Activated CD8-positive, alpha-beta memory T cell treated with anti-CD3 and anti-CD28 coated beads, Interleukin-2, amount 10 ng/mL, durations not matched to agents 7 days and 5 days (primary cell): ENCODE measurements at regions not wholly inside any gene's neighbourhood (a gene's known extent, or its start where the extent isn't known, plus 50 kb on each side); places are given as distances from the start of the nearest gene placed in this dataset.
"Not testable (repeated sequence)": the region's sequence is repeated elsewhere in the genome, so short reads cannot be mapped to it uniquely, and the experiment has no call there.

Source experiments
- ATAC-seq: fragments of 150-1000 bp; cut with Tn5 transposase; one replicate; pipeline ENCODE4 v1.10.0; 2021; ENCODE audit warnings: moderate library complexity
- CTCF ChIA-PET: fragments of 350-600 bp; sonication (Branson Sonifier 250); formaldehyde crosslinking; loops from one replicate; lab custom pipeline; 2021; ENCODE audit warnings: antibody characterized with exemption; lab: Charles Lee
- DNase-seq: peaks from one replicate; pipeline ENCODE4 v3.0.0-alpha.2; 2020
- H3K27ac Mint-ChIP-seq: one replicate; pipeline ENCODE4 v1.8.0; 2021; ENCODE audit warnings: mild to moderate bottlenecking, mixed read lengths
- H3K27me3 Mint-ChIP-seq: one replicate; pipeline ENCODE4 v1.8.0; 2021; ENCODE audit warnings: mixed read lengths
- H3K36me3 Mint-ChIP-seq: one replicate; pipeline ENCODE4 v1.8.0; 2021; ENCODE audit warnings: mild to moderate bottlenecking, mixed read lengths
- H3K4me1 Mint-ChIP-seq: one replicate; pipeline ENCODE4 v1.8.0; 2021; ENCODE audit warnings: mixed read lengths
- H3K4me3 Mint-ChIP-seq: one replicate; pipeline ENCODE4 v1.8.0; 2021; ENCODE audit warnings: mild to moderate bottlenecking, moderate library complexity, mixed read lengths
- H3K9me3 Mint-ChIP-seq: one replicate; pipeline ENCODE4 v1.8.0; 2022; ENCODE audit warnings: low read depth, mixed read lengths

- CTCF ChIA-PET = no interaction called here
- H3K9me3 Mint-ChIP-seq = no peaks in the 10 kb centered on the region
- H3K4me1 Mint-ChIP-seq = peaks cover 11% of the 10 kb centered on the region
- peaks cover 2% of the 10 kb centered on the region for H3K27me3 Mint-ChIP-seq
- H3K36me3 Mint-ChIP-seq = no peaks in the 10 kb centered on the region
- H3K4me3 Mint-ChIP-seq = no peak overlapping the region
- ATAC-seq = no peak
- DNase-seq = no peak
- no peak overlapping the region for H3K27ac Mint-ChIP-seq
These were observed 124.8 kb upstream of the EOLA2 start for GRCh38 chrX:150063138-150063518.

GRCh38 chrX:150063674-150064073 is 125.4 kb upstream of the EOLA2 start:
- Mint-ChIP-seq H3K27me3 (peaks cover 2% of the 10 kb centered on the region), H3K36me3 (no peaks in the 10 kb centered on the region), H3K27ac (no peak overlapping the region), H3K9me3 (no peaks in the 10 kb centered on the region), H3K4me1 (peaks cover 11% of the 10 kb centered on the region), H3K4me3 (no peak overlapping the region)
- CTCF ChIA-PET = no interaction called here
- DNase-seq = no peak
- ATAC-seq = no peak

- DNase-seq (no peak), ATAC-seq (no peak)
- Mint-ChIP-seq H3K36me3 (no peaks in the 10 kb centered on the region), H3K9me3 (no peaks in the 10 kb centered on the region), H3K27me3 (peaks cover 13% of the 10 kb centered on the region), H3K4me3 (no peak overlapping the region), H3K4me1 (no peaks in the 10 kb centered on the region), H3K27ac (no peak overlapping the region)
- CTCF ChIA-PET = no interaction called here
These were observed 135.9 kb upstream of the EOLA2 start for GRCh38 chrX:150074175-150074574.

GRCh38 chrX:150080497-150080896 is 142.2 kb upstream of the EOLA2 start:
- DNase-seq (no peak), ATAC-seq (no peak)
- no peak overlapping the region for H3K27ac Mint-ChIP-seq
- no peaks in the 10 kb centered on the region for H3K36me3 Mint-ChIP-seq
- peaks cover 5% of the 10 kb centered on the region for H3K27me3 Mint-ChIP-seq
- H3K4me1 Mint-ChIP-seq = no peaks in the 10 kb centered on the region
- CTCF ChIA-PET = no interaction called here
- no peak overlapping the region for H3K4me3 Mint-ChIP-seq
- no peaks in the 10 kb centered on the region for H3K9me3 Mint-ChIP-seq

GRCh38 chrX:150081076-150081475 is 142.8 kb upstream of the EOLA2 start:
- Mint-ChIP-seq H3K4me3 (no peak overlapping the region), H3K27me3 (peaks cover 4% of the 10 kb centered on the region), H3K4me1 (no peaks in the 10 kb centered on the region), H3K27ac (no peak overlapping the region), H3K9me3 (no peaks in the 10 kb centered on the region), H3K36me3 (no peaks in the 10 kb centered on the region)
- CTCF ChIA-PET = no interaction called here
- no peak for DNase-seq
- ATAC-seq = no peak

GRCh38 chrX:150084496-150085229 is 146.4 kb upstream of the EOLA2 start:
- no peaks in the 10 kb centered on the region for H3K9me3 Mint-ChIP-seq
- ATAC-seq (no peak), DNase-seq (no peak)
- H3K4me1 Mint-ChIP-seq = no peaks in the 10 kb centered on the region
- CTCF ChIA-PET = no interaction called here
- no peak overlapping the region for H3K27ac Mint-ChIP-seq
- no peaks in the 10 kb centered on the region for H3K36me3 Mint-ChIP-seq
- H3K4me3 Mint-ChIP-seq = no peak overlapping the region
- no peaks in the 10 kb centered on the region for H3K27me3 Mint-ChIP-seq

GRCh38 chrX:150085881-150086280 is 147.6 kb upstream of the EOLA2 start:
- Mint-ChIP-seq H3K9me3 (no peaks in the 10 kb centered on the region), H3K36me3 (no peaks in the 10 kb centered on the region), H3K4me3 (no peak overlapping the region), H3K4me1 (no peaks in the 10 kb centered on the region), H3K27ac (no peak overlapping the region), H3K27me3 (no peaks in the 10 kb centered on the region)
- CTCF ChIA-PET = no interaction called here
- DNase-seq (no peak), ATAC-seq (no peak)

GRCh38 chrX:150086371-150086770 is 148.1 kb upstream of the EOLA2 start:
- no peaks in the 10 kb centered on the region for H3K27me3 Mint-ChIP-seq
- no peaks in the 10 kb centered on the region for H3K36me3 Mint-ChIP-seq
- no peaks in the 10 kb centered on the region for H3K4me1 Mint-ChIP-seq
- no peak overlapping the region for H3K4me3 Mint-ChIP-seq
- CTCF ChIA-PET = no interaction called here
- no peak overlapping the region for H3K27ac Mint-ChIP-seq
- DNase-seq (no peak), ATAC-seq (no peak)
- no peaks in the 10 kb centered on the region for H3K9me3 Mint-ChIP-seq

GRCh38 chrX:150087612-150088011 is 149.3 kb upstream of the EOLA2 start:
- H3K27me3 Mint-ChIP-seq = no peaks in the 10 kb centered on the region

GRCh38 chrX:150088042-150088441 is 149.8 kb upstream of the EOLA2 start:
- no peak for DNase-seq
- H3K4me3 Mint-ChIP-seq = no peak overlapping the region
- ATAC-seq = no peak
- H3K27ac Mint-ChIP-seq = no peak overlapping the region
- no peaks in the 10 kb centered on the region for H3K4me1 Mint-ChIP-seq
- no peaks in the 10 kb centered on the region for H3K36me3 Mint-ChIP-seq
- CTCF ChIA-PET = no interaction called here
- H3K9me3 Mint-ChIP-seq = no peaks in the 10 kb centered on the region
- no peaks in the 10 kb centered on the region for H3K27me3 Mint-ChIP-seq

More at GRCh38 chrX:150087612-150088011, 149.3 kb upstream of the EOLA2 start:
- H3K36me3 Mint-ChIP-seq = no peaks in the 10 kb centered on the region
- CTCF ChIA-PET = no interaction called here
- no peak overlapping the region for H3K4me3 Mint-ChIP-seq
- DNase-seq (no peak), ATAC-seq (no peak)
- no peaks in the 10 kb centered on the region for H3K4me1 Mint-ChIP-seq
- H3K27ac Mint-ChIP-seq = no peak overlapping the region
- H3K9me3 Mint-ChIP-seq = no peaks in the 10 kb centered on the region

- CTCF ChIA-PET = no interaction called here
- no peaks in the 10 kb centered on the region for H3K9me3 Mint-ChIP-seq
These were observed 150.7 kb upstream of the EOLA2 start for GRCh38 chrX:150088766-150089518.

GRCh38 chrX:150091300-150091699 is 153.0 kb upstream of the EOLA2 start:
- ATAC-seq, CTCF ChIA-PET, DNase-seq: not testable (repeated sequence)

More at GRCh38 chrX:150088766-150089518, 150.7 kb upstream of the EOLA2 start:
- Mint-ChIP-seq H3K4me1 (no peaks in the 10 kb centered on the region), H3K27ac (no peak overlapping the region), H3K27me3 (no peaks in the 10 kb centered on the region), H3K36me3 (no peaks in the 10 kb centered on the region), H3K4me3 (no peak overlapping the region)
- no peak for DNase-seq
- ATAC-seq = no peak

GRCh38 chrX:150092549-150092948 is 154.3 kb upstream of the EOLA2 start:
- ATAC-seq = no peak

More at GRCh38 chrX:150091300-150091699, 153.0 kb upstream of the EOLA2 start:
- H3K36me3 Mint-ChIP-seq, H3K4me1 Mint-ChIP-seq, H3K27me3 Mint-ChIP-seq, H3K27ac Mint-ChIP-seq, H3K4me3 Mint-ChIP-seq, H3K9me3 Mint-ChIP-seq: not testable (repeated sequence)

GRCh38 chrX:150094375-150094774 is 156.1 kb upstream of the EOLA2 start:
- Mint-ChIP-seq H3K27me3 (peaks cover 3% of the 10 kb centered on the region), H3K4me3 (no peak overlapping the region), H3K9me3 (no peaks in the 10 kb centered on the region), H3K4me1 (no peaks in the 10 kb centered on the region), H3K27ac (no peak overlapping the region), H3K36me3 (no peaks in the 10 kb centered on the region)
- DNase-seq (no peak), ATAC-seq (no peak)
- CTCF ChIA-PET = no interaction called here

More at GRCh38 chrX:150092549-150092948, 154.3 kb upstream of the EOLA2 start:
- no peaks in the 10 kb centered on the region for H3K9me3 Mint-ChIP-seq
- no peaks in the 10 kb centered on the region for H3K36me3 Mint-ChIP-seq
- H3K4me1 Mint-ChIP-seq = no peaks in the 10 kb centered on the region
- peaks cover 3% of the 10 kb centered on the region for H3K27me3 Mint-ChIP-seq
- no peak overlapping the region for H3K4me3 Mint-ChIP-seq
- CTCF ChIA-PET = no interaction called here
- DNase-seq = no peak
- no peak overlapping the region for H3K27ac Mint-ChIP-seq
